GM23338 (cell line): ENCODE measurements at regions not wholly inside any gene's neighbourhood (a gene's known extent, or its start where the extent isn't known, plus 50 kb on each side); places are given as distances from the start of the nearest gene placed in this dataset.

Source experiments
- ATAC-seq: fragments of 200-7000 bp; cut with Tn5 transposase; 3 replicates; pipeline ENCODE4 v1.9.1; 2020
- DNase-seq: peaks from one replicate; pipeline ENCODE4 v3.0.0-alpha.2; 2015; ENCODE audit warnings: low spot score
- H2AFZ ChIP-seq: fragments of 200-600 bp; sonication (generic); 2 replicates; pipeline ENCODE4 v1.8.0; 2016; ENCODE audit warnings: antibody characterized with exemption, mild to moderate bottlenecking, moderate library complexity
- H3F3A ChIP-seq: fragments of 200-600 bp; sonication (generic); replicated peaks from 2 replicates; pipeline ENCODE4 v1.8.0; 2017; ENCODE audit warnings: antibody characterized with exemption, mixed run types, low read depth
- H3K27ac ChIP-seq: fragments of 200-600 bp; sonication (generic); 2 replicates; pipeline ENCODE4 v1.6.1; 2016; ENCODE audit warnings: low read depth
- H3K27me3 ChIP-seq: fragments of 200-600 bp; sonication (generic); 2 replicates; pipeline ENCODE4 v1.8.0; 2016; ENCODE audit warnings: mild to moderate bottlenecking, mixed run types, moderate library complexity; ENCODE audit not compliant: insufficient read depth
- H3K36me3 ChIP-seq: fragments of 200-600 bp; sonication (generic); 2 replicates; pipeline ENCODE4 v1.8.0; 2016; ENCODE audit warnings: mild to moderate bottlenecking; ENCODE audit not compliant: insufficient read depth
- H3K4me1 ChIP-seq: fragments of 200-600 bp; sonication (generic); 2 replicates; pipeline ENCODE4 v1.8.0; 2016; ENCODE audit warnings: mild to moderate bottlenecking, moderate library complexity; ENCODE audit not compliant: insufficient read depth
- H3K4me2 ChIP-seq: fragments of 200-600 bp; sonication (generic); 2 replicates; pipeline ENCODE4 v1.7.1; 2017; ENCODE audit warnings: mixed run types
- H3K4me3 ChIP-seq: fragments of 200-600 bp; sonication (generic); 2 replicates; pipeline ENCODE4 v1.6.1; 2016; ENCODE audit warnings: mixed run types
- H3K79me2 ChIP-seq: fragments of 200-600 bp; sonication (generic); replicated peaks from 2 replicates; pipeline ENCODE4 v1.8.0; 2017; ENCODE audit warnings: mild to moderate bottlenecking; ENCODE audit not compliant: insufficient read depth
- H3K9me2 ChIP-seq: fragments of 200-600 bp; sonication (generic); 2 replicates; pipeline ENCODE4 v1.8.0; 2017; ENCODE audit not compliant: insufficient read depth
- H4K20me1 ChIP-seq: fragments of 200-600 bp; sonication (generic); replicated peaks from 2 replicates; pipeline ENCODE4 v1.8.0; 2017; ENCODE audit warnings: mild to moderate bottlenecking; ENCODE audit not compliant: insufficient read depth
- H3K27ac Mint-ChIP-seq: 2 replicates; pipeline ENCODE4 v1.8.0; 2020; ENCODE audit warnings: inconsistent platforms, mild to moderate bottlenecking, moderate library complexity, mixed read lengths
- H3K27me3 Mint-ChIP-seq: 3 replicates; pipeline ENCODE4 v1.8.0; 2022; ENCODE audit warnings: low read depth, mild to moderate bottlenecking, moderate library complexity, mixed read lengths, inconsistent platforms; ENCODE audit not compliant: insufficient read depth, poor library complexity
- H3K36me3 Mint-ChIP-seq: 3 replicates; pipeline ENCODE4 v1.8.0; 2021; ENCODE audit warnings: low read depth, mild to moderate bottlenecking, inconsistent platforms, moderate library complexity, mixed read lengths
- H3K4me1 Mint-ChIP-seq: 3 replicates; pipeline ENCODE4 v1.8.0; 2020; ENCODE audit warnings: mild to moderate bottlenecking, inconsistent platforms, mixed read lengths
- H3K4me3 Mint-ChIP-seq: 3 replicates; pipeline ENCODE4 v1.8.0; 2021; ENCODE audit warnings: moderate library complexity, mild to moderate bottlenecking, inconsistent platforms, mixed read lengths
- H3K9me3 Mint-ChIP-seq: 3 replicates; pipeline ENCODE4 v1.8.0; 2020; ENCODE audit warnings: moderate library complexity, mild to moderate bottlenecking, inconsistent platforms, mixed read lengths
- CREB1 ChIP-seq: fragments of 250-450 bp; sonication (Bioruptor Pico); IDR thresholded peaks from 2 replicates; pipeline ENCODE4 v1.5.0; 2020; ENCODE audit warnings: low read depth, mild to moderate bottlenecking, moderate library complexity
- EZH2phosphoT487 ChIP-seq: fragments of 200-600 bp; sonication (generic); IDR thresholded peaks from one replicate; pipeline ENCODE4 v1.8.1; 2018; ENCODE audit warnings: antibody characterized with exemption; ENCODE audit not compliant: unreplicated experiment
- ZNF114 ChIP-seq: fragments of 250-450 bp; sonication (Bioruptor Pico); IDR thresholded peaks from 2 replicates; pipeline ENCODE4 v1.5.0; 2020; ENCODE audit warnings: mild to moderate bottlenecking, moderate library complexity
- ZNF331 ChIP-seq: fragments of 250-450 bp; sonication (Bioruptor Pico); IDR thresholded peaks from 2 replicates; pipeline ENCODE4 v1.5.0; 2020; ENCODE audit warnings: low read depth, mild to moderate bottlenecking, moderate library complexity
- TF ChIP-seq, protein P1 (sequence below): fragments of 250-450 bp; sonication (Bioruptor Pico); IDR thresholded peaks from 2 replicates; pipeline ENCODE4 v1.5.0; 2020; ENCODE audit warnings: mild to moderate bottlenecking, moderate library complexity
- TF ChIP-seq, protein P2 (sequence below): IDR thresholded peaks from 2 replicates; pipeline ENCODE4 v1.6.1; 2016; ENCODE audit warnings: antibody characterized with exemption

DNA sequence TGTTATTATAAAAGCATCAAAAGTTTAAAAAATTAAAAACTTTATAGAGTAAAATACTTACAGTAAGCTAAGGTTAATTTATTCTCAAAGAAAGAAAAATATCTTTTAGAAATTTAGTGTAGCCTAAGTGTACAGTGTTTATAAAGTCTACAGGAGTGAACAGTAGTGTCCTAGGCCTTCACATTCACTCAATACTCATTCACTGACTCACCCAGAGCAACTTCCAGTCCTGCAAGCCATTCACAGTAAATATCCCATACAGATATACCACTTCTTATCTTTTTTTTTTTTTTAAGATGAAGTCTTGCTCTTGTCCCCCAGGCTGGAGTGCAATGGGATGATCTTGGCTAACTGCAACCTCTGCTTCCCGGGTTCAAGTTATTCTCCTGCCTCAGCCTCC is 73.1 kb upstream of the FST start:
- Histone ChIP-seq H3K4me1 (no peaks in the 10 kb centered on the region), H2AFZ (no peak overlapping the region), H4K20me1 (no peaks in the 10 kb centered on the region), H3K9me2 (no peaks in the 10 kb centered on the region; the same call in 1 of the 2 replicates), H3K4me2 (no peak overlapping the region), H3K27ac (no peak overlapping the region), H3K36me3 (no peaks in the 10 kb centered on the region), H3K4me3 (no peak overlapping the region), H3F3A (no peaks in the 10 kb centered on the region), H3K79me2 (no peaks in the 10 kb centered on the region), H3K27me3 (no peaks in the 10 kb centered on the region)
- H3K4me1 Mint-ChIP-seq, result no peaks in the 10 kb centered on the region
- no peak for DNase-seq
- no peaks in the 10 kb centered on the region for H3K9me3 Mint-ChIP-seq
- no peak overlapping the region for H3K27ac Mint-ChIP-seq
- H3K36me3 Mint-ChIP-seq, result no peaks in the 10 kb centered on the region
- no peak overlapping the region for H3K4me3 Mint-ChIP-seq
- no peak for ATAC-seq
- TF ChIP-seq ZNF331 (CRISPR knock-in tag) (no peak), CREB1 (CRISPR knock-in tag) (no peak), ZNF114 (CRISPR knock-in tag) (no peak)
- TF ChIP-seq, protein P1, sequence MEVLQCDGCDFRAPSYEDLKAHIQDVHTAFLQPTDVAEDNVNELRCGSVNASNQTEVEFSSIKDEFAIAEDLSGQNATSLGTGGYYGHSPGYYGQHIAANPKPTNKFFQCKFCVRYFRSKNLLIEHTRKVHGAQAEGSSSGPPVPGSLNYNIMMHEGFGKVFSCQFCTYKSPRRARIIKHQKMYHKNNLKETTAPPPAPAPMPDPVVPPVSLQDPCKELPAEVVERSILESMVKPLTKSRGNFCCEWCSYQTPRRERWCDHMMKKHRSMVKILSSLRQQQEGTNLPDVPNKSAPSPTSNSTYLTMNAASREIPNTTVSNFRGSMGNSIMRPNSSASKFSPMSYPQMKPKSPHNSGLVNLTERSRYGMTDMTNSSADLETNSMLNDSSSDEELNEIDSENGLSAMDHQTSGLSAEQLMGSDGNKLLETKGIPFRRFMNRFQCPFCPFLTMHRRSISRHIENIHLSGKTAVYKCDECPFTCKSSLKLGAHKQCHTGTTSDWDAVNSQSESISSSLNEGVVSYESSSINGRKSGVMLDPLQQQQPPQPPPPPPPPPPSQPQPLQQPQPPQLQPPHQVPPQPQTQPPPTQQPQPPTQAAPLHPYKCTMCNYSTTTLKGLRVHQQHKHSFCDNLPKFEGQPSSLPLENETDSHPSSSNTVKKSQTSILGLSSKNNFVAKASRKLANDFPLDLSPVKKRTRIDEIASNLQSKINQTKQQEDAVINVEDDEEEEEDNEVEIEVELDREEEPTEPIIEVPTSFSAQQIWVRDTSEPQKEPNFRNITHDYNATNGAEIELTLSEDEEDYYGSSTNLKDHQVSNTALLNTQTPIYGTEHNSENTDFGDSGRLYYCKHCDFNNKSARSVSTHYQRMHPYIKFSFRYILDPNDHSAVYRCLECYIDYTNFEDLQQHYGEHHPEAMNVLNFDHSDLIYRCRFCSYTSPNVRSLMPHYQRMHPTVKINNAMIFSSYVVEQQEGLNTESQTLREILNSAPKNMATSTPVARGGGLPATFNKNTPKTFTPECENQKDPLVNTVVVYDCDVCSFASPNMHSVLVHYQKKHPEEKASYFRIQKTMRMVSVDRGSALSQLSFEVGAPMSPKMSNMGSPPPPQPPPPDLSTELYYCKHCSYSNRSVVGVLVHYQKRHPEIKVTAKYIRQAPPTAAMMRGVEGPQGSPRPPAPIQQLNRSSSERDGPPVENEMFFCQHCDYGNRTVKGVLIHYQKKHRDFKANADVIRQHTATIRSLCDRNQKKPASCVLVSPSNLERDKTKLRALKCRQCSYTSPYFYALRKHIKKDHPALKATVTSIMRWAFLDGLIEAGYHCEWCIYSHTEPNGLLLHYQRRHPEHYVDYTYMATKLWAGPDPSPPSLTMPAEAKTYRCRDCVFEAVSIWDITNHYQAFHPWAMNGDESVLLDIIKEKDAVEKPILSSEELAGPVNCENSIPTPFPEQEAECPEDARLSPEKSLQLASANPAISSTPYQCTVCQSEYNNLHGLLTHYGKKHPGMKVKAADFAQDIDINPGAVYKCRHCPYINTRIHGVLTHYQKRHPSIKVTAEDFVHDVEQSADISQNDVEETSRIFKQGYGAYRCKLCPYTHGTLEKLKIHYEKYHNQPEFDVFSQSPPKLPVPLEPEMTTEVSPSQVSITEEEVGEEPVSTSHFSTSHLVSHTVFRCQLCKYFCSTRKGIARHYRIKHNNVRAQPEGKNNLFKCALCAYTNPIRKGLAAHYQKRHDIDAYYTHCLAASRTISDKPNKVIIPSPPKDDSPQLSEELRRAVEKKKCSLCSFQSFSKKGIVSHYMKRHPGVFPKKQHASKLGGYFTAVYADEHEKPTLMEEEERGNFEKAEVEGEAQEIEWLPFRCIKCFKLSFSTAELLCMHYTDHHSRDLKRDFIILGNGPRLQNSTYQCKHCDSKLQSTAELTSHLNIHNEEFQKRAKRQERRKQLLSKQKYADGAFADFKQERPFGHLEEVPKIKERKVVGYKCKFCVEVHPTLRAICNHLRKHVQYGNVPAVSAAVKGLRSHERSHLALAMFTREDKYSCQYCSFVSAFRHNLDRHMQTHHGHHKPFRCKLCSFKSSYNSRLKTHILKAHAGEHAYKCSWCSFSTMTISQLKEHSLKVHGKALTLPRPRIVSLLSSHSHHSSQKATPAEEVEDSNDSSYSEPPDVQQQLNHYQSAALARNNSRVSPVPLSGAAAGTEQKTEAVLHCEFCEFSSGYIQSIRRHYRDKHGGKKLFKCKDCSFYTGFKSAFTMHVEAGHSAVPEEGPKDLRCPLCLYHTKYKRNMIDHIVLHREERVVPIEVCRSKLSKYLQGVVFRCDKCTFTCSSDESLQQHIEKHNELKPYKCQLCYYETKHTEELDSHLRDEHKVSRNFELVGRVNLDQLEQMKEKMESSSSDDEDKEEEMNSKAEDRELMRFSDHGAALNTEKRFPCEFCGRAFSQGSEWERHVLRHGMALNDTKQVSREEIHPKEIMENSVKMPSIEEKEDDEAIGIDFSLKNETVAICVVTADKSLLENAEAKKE (CRISPR knock-in tag), result no peak
- TF ChIP-seq, protein P2, sequence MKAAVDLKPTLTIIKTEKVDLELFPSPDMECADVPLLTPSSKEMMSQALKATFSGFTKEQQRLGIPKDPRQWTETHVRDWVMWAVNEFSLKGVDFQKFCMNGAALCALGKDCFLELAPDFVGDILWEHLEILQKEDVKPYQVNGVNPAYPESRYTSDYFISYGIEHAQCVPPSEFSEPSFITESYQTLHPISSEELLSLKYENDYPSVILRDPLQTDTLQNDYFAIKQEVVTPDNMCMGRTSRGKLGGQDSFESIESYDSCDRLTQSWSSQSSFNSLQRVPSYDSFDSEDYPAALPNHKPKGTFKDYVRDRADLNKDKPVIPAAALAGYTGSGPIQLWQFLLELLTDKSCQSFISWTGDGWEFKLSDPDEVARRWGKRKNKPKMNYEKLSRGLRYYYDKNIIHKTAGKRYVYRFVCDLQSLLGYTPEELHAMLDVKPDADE, result no peak
- no peaks in the 10 kb centered on the region for H3K27me3 Mint-ChIP-seq

GRCh38 chr5:53411388-53411787 is 69.0 kb upstream of the FST start:
- no peak overlapping the region for H3K27ac ChIP-seq
- H3K9me2 ChIP-seq, result no peaks in the 10 kb centered on the region; the same call in 1 of the 2 replicates
- TF ChIP-seq ZNF331 (CRISPR knock-in tag), result no peak
- no peak for TF ChIP-seq EZH2phosphoT487
- TF ChIP-seq, protein P2, result no peak

More at GRCh38 chr5:53411388-53411787, 69.0 kb upstream of the FST start:
- Mint-ChIP-seq H3K36me3 (peaks cover 8% of the 10 kb centered on the region; the same call in 2 of the 3 replicates), H3K27me3 (no peaks in the 10 kb centered on the region), H3K27ac (no peak overlapping the region), H3K4me3 (no peak overlapping the region), H3K9me3 (peaks cover 13% of the 10 kb centered on the region), H3K4me1 (no peaks in the 10 kb centered on the region)
- no peaks in the 10 kb centered on the region for H3K27me3 ChIP-seq
- DNase-seq (no peak), ATAC-seq (no peak)
- no peak overlapping the region for H3K4me3 ChIP-seq
- H3F3A ChIP-seq, result no peaks in the 10 kb centered on the region
- no peak overlapping the region for H2AFZ ChIP-seq
- H3K4me1 ChIP-seq, result no peaks in the 10 kb centered on the region
- H3K4me2 ChIP-seq, result no peak overlapping the region
- no peaks in the 10 kb centered on the region for H4K20me1 ChIP-seq
- H3K79me2 ChIP-seq, result no peaks in the 10 kb centered on the region
- no peaks in the 10 kb centered on the region for H3K36me3 ChIP-seq
